Colonic mucosa (tissue), 4 donors: ENCODE measurements at regions not wholly inside any gene's neighbourhood (a gene's known extent, or its start where the extent isn't known, plus 50 kb on each side); places are given as distances from the start of the nearest gene placed in this dataset.

ENCODE experiments used
- DNase-seq: peaks from one replicate; pipeline ENCODE4 v3.0.0-alpha.2; 2020
- H3K27ac ChIP-seq: fragments of 200-600 bp; one replicate; pipeline ENCODE4 v1.8.0; 2021
- H3K27me3 ChIP-seq: fragments of 200-600 bp; one replicate; pipeline ENCODE4 v1.8.0; 2021
- H3K36me3 ChIP-seq: fragments of 200-600 bp; one replicate; pipeline ENCODE4 v1.8.0; 2021
- H3K4me1 ChIP-seq: fragments of 200-600 bp; one replicate; pipeline ENCODE4 v1.8.0; 2021; ENCODE audit warnings: mild to moderate bottlenecking
- H3K4me3 ChIP-seq: fragments of 200-600 bp; one replicate; pipeline ENCODE4 v1.8.0; 2021
- H3K9ac ChIP-seq, 2 donors: one replicate each; pipeline ENCODE4 v1.7.0; 2013; ENCODE audit warnings: control low read depth in 2 of 2, low read depth in 2 of 2, low read length in 2 of 2
- H3K9me3 ChIP-seq: fragments of 200-600 bp; one replicate; pipeline ENCODE4 v1.8.0; 2021
- intact Hi-C: fragments of 100-400 bp; cut with DNase I; formaldehyde crosslinking; loops from one replicate; pipeline ENCODE4 v1.14.1; 2022
- TF ChIP-seq, protein P1 (sequence below): fragments of 200-600 bp; IDR thresholded peaks from one replicate; pipeline ENCODE4 v1.8.0; 2022; ENCODE audit warnings: antibody characterized with exemption, mild to moderate bottlenecking
- donor health status: healthy.
- donor health status: DM: no; HTN: no; CAD: no.
- donor health status: DM: no; HTN: no; CAD: no.

DNA sequence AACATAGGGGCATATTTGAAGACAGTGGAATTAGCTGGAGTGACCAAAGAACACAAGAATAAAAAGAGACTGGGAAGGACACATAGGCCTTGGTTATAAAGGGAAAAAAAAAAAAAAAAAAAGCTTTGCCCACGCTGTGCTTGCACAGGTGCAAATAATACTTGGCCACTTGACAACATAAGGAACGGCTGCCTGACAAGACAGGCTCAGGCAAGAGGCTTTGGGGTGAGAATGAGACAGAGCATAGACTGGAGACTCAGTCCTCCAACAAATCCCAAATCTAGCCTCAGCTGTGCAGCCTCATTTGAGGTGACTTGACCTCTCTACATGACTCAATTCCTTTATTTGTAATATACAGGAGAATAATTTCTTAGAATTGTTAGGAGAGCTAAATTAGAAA, 332.8 kb upstream of the DYNLRB2 start:
- Histone ChIP-seq H3K9me3 (no peaks in the 10 kb centered on the region), H3K9ac (no peak overlapping the region), H3K4me1 (no peaks in the 10 kb centered on the region), H3K27ac (no peak overlapping the region), H3K4me3 (no peak overlapping the region), H3K27me3 (no peaks in the 10 kb centered on the region), H3K36me3 (no peaks in the 10 kb centered on the region)
- TF ChIP-seq, protein P1, sequence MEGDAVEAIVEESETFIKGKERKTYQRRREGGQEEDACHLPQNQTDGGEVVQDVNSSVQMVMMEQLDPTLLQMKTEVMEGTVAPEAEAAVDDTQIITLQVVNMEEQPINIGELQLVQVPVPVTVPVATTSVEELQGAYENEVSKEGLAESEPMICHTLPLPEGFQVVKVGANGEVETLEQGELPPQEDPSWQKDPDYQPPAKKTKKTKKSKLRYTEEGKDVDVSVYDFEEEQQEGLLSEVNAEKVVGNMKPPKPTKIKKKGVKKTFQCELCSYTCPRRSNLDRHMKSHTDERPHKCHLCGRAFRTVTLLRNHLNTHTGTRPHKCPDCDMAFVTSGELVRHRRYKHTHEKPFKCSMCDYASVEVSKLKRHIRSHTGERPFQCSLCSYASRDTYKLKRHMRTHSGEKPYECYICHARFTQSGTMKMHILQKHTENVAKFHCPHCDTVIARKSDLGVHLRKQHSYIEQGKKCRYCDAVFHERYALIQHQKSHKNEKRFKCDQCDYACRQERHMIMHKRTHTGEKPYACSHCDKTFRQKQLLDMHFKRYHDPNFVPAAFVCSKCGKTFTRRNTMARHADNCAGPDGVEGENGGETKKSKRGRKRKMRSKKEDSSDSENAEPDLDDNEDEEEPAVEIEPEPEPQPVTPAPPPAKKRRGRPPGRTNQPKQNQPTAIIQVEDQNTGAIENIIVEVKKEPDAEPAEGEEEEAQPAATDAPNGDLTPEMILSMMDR: no peak
- no peak for DNase-seq
- intact Hi-C loops: no loop called here

DNA sequence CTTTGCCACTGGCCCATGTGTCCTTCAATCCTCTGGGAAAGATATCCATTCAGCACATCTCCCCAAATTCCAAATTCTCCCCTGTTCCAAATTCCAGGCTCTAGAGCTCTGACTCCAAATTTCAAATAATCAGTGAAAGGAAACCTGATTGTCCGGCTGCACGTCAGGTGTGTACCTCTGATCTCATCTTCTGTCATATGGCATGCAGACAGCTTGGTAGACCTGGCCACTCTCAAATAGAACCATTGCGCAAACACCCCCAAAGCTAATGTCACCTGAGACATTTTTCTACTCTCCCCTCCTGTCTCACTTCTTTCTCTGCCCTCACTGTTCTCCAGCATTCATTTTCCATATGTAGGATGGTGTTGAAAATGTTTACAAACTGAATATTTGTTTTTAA, 337.0 kb upstream of the DYNLRB2 start:
- no peak overlapping the region for H3K27ac ChIP-seq
- TF ChIP-seq, protein P1: no peak
- no peak overlapping the region for H3K4me3 ChIP-seq
- H3K9ac ChIP-seq: no peak overlapping the region
- no peaks in the 10 kb centered on the region for H3K27me3 ChIP-seq
- no peaks in the 10 kb centered on the region for H3K4me1 ChIP-seq
- intact Hi-C loops: no loop called here
- DNase-seq: no peak
- H3K36me3 ChIP-seq: no peaks in the 10 kb centered on the region
- no peaks in the 10 kb centered on the region for H3K9me3 ChIP-seq

DNA sequence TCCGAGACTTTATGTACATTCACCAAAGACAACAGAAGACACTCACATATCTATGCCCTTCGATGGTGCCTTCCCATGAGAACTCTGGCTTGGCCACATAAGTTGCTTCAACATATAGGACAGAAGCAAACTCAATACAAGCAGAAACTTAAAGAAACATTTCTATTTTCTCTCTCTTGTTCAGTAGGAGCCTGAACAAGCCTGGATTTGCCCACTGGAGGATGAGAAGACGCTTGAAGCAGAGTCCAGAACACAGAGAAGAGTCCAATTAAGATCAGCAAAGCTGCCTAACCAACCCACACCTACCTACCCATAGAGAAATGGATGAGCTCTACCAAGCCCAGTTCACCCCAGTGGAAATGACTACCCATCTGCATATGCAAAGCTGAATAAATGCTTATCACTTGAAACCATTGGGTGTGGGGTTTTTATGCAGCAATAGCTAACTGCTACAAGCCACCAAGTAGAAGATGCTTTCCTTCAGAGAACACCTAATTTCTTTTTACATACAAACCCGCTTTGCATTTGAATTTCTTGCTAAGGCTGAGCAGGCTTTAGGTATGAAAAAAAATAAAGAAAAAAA, 337.9 kb upstream of the DYNLRB2 start:
- DNase-seq: no peak
- no peaks in the 10 kb centered on the region for H3K36me3 ChIP-seq
- TF ChIP-seq, protein P1: no peak
- no peaks in the 10 kb centered on the region for H3K9me3 ChIP-seq
- H3K9ac ChIP-seq: no peak overlapping the region
- intact Hi-C loops: no loop called here
- no peaks in the 10 kb centered on the region for H3K4me1 ChIP-seq
- no peak overlapping the region for H3K27ac ChIP-seq
- H3K27me3 ChIP-seq: no peaks in the 10 kb centered on the region
- H3K4me3 ChIP-seq: no peak overlapping the region

DNA sequence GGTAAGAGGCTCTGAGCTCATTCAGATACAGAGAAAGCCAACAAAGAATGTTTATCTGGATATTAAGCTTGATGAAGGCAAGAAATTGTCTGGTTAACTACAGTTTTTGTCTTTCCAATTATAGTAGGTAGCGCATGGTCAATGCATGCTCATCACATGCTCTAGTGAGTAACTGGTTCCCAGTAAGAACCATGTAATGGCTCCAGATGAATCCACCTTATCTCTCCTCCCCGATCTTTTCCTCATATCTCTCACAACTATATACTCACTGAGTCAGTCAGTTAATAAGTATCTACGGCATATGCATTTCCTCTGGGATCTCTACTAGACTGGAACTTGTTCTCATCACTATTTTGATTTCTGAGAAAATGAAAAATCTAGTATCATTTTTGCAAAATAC, 340.7 kb upstream of the DYNLRB2 start:
- Histone ChIP-seq H3K36me3 (no peaks in the 10 kb centered on the region), H3K4me1 (no peaks in the 10 kb centered on the region), H3K4me3 (no peak overlapping the region), H3K27me3 (no peaks in the 10 kb centered on the region), H3K9ac (no peak overlapping the region), H3K9me3 (no peaks in the 10 kb centered on the region), H3K27ac (no peak overlapping the region)
- intact Hi-C loops: no loop called here
- DNase-seq: no peak
- TF ChIP-seq, protein P1: no peak

DNA sequence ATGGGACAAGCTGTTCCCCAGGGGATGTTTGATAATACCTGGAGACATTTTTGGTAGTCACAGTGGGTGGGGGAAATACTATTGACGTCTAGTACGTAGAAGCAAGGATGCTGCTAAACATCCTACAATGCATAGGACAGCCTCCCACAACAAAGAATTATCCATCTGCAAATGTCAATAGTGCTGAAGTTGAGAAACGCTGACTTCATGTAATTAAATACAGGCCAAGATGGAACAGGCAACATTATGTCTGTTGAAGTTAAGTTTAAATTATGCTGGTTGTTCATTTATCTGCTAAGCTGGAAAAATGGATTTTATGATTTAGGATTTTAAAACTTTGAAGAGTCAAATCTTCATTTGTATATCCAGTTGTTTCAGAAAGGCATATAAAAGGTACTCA, 341.2 kb upstream of the DYNLRB2 start:
- Histone ChIP-seq H3K9ac (no peak overlapping the region), H3K27ac (no peak overlapping the region), H3K9me3 (no peaks in the 10 kb centered on the region), H3K27me3 (no peaks in the 10 kb centered on the region), H3K4me3 (no peak overlapping the region), H3K4me1 (no peaks in the 10 kb centered on the region), H3K36me3 (no peaks in the 10 kb centered on the region)
- no peak for DNase-seq
- intact Hi-C loops: no loop called here
- TF ChIP-seq, protein P1: no peak
